Renal cortical epithelial cell (primary cell): ENCODE measurements at regions not wholly inside any gene's neighbourhood (a gene's known extent, or its start where the extent isn't known, plus 50 kb on each side); places are given as distances from the start of the nearest gene placed in this dataset.
"Not testable (repeated sequence)": the region's sequence is repeated elsewhere in the genome, so short reads cannot be mapped to it uniquely, and the experiment has no call there.

Experiments used
- DNase-seq: peaks from one replicate; pipeline ENCODE4 v3.0.0-alpha.2; 2011; ENCODE audit warnings: low read depth

GRCh38 chr1:148357037-148357436, 126.1 kb downstream of the PPIAL4G start:
- no peak for DNase-seq

GRCh38 chr1:148355976-148356375, 127.1 kb downstream of the PPIAL4G start:
- no peak for DNase-seq

- no peak for DNase-seq
Measured at GRCh38 chr1:148354913-148355308, 128.2 kb downstream of the PPIAL4G start.

GRCh38 chr1:148354284-148354912, 128.7 kb downstream of the PPIAL4G start:
- no peak for DNase-seq

GRCh38 chr1:148353461-148354283, 129.4 kb downstream of the PPIAL4G start:
- DNase-seq, result no peak

GRCh38 chr1:148352470-148353053, 130.5 kb downstream of the PPIAL4G start:
- DNase-seq, result no peak

- no peak for DNase-seq
Measured at GRCh38 chr1:148347781-148348180, 135.3 kb downstream of the PPIAL4G start.

GRCh38 chr1:148345659-148346151, 137.4 kb downstream of the PPIAL4G start:
- DNase-seq, result peak; percentile 67

GRCh38 chr1:148344651-148345050, 138.5 kb downstream of the PPIAL4G start:
- not testable (repeated sequence) for DNase-seq

GRCh38 chr1:148341729-148342128, 141.4 kb downstream of the PPIAL4G start:
- not testable (repeated sequence) for DNase-seq

GRCh38 chr1:148336121-148336918, 146.8 kb downstream of the PPIAL4G start:
- not testable (repeated sequence) for DNase-seq

GRCh38 chr1:148334339-148335130, 148.6 kb downstream of the PPIAL4G start:
- DNase-seq, result peak; percentile 94

GRCh38 chr1:148333875-148334338, 149.2 kb downstream of the PPIAL4G start:
- DNase-seq, result no peak

- no peak for DNase-seq
Measured at GRCh38 chr1:148328884-148329283, 154.2 kb downstream of the PPIAL4G start.

GRCh38 chr1:148325031-148325430, 158.1 kb downstream of the PPIAL4G start:
- not testable (repeated sequence) for DNase-seq

- DNase-seq, result not testable (repeated sequence)
Measured at GRCh38 chr1:148324465-148324864, 158.6 kb downstream of the PPIAL4G start.

- DNase-seq, result not testable (repeated sequence)
Measured at GRCh38 chr1:148320079-148320478, 163.0 kb downstream of the PPIAL4G start.

GRCh38 chr1:148318904-148319242, 164.2 kb downstream of the PPIAL4G start:
- DNase-seq, result no peak

GRCh38 chr1:148318123-148318903, 164.8 kb downstream of the PPIAL4G start:
- DNase-seq, result no peak
